ENCODE measurements at regions not wholly inside any gene's neighbourhood (a gene's known extent, or its start where the extent isn't known, plus 50 kb on each side); places are given as distances from the start of the nearest gene placed in this dataset.

DNA sequence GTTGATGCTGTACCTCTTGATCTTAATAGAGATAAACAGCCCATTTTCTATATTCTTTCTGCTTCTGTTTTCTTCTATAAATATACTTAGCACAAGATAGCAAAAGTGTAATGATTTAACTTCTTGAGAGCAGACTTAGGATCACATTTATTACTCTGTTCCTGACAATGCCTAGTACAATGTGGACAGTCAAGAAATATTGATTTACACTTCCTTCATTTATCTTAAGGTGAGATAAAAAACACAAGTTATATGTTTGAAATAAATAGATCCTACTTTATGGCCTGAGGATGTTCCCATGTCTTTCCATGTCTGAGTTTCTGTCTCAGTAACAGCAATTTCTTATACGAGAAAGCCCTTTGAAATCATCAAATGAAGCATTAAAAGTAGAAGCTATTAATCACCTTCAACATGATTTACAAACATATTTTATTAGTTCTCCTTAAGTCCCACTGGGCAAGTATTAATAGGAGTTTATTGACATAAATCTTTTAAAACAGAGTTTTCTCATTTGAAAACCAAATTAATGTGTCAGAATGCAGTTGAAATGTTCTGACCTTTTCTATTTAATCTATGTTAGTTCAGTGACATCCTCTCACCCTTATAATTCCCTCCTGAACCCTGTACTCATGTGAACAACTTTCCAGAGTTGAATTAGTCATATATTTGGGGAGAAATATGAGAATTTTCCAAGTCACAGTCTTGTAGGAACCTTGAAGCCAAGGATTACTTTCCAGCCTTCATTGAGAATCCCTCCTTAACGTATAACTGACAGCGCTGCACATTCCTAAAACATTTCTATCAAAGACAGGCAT lies 1611.7 kb upstream of the TENM4 start:
- TF ChIP-seq, protein P1, sequence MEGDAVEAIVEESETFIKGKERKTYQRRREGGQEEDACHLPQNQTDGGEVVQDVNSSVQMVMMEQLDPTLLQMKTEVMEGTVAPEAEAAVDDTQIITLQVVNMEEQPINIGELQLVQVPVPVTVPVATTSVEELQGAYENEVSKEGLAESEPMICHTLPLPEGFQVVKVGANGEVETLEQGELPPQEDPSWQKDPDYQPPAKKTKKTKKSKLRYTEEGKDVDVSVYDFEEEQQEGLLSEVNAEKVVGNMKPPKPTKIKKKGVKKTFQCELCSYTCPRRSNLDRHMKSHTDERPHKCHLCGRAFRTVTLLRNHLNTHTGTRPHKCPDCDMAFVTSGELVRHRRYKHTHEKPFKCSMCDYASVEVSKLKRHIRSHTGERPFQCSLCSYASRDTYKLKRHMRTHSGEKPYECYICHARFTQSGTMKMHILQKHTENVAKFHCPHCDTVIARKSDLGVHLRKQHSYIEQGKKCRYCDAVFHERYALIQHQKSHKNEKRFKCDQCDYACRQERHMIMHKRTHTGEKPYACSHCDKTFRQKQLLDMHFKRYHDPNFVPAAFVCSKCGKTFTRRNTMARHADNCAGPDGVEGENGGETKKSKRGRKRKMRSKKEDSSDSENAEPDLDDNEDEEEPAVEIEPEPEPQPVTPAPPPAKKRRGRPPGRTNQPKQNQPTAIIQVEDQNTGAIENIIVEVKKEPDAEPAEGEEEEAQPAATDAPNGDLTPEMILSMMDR (IDR thresholded peaks at IDR 0.05), result no peak
- TF ChIP-seq POLR2A (IDR thresholded peaks at IDR 0.05), result no peak
